ENCODE measurements at regions not wholly inside any gene's neighbourhood (a gene's known extent, or its start where the extent isn't known, plus 50 kb on each side); places are given as distances from the start of the nearest gene placed in this dataset.

- TF ChIP-seq KDM4B (IDR thresholded peaks at IDR 0.05; ENCODE audit: borderline replicate concordance in 2 of 2, low read depth in 1 of 2) (no peak), TAL1 (IDR thresholded peaks at IDR 0.05) (no peak), HOMEZ (CRISPR knock-in tag; IDR thresholded peaks at IDR 0.05) (no peak), POLR2H (tag; IDR thresholded peaks at IDR 0.05; ENCODE audit: low read depth) (peak; percentile 77), TAF7 (tag; IDR thresholded peaks at IDR 0.05) (no peak), ATF7 (IDR thresholded peaks at IDR 0.05) (no peak), THAP7 (CRISPR knock-in tag; IDR thresholded peaks at IDR 0.05) (no peak), E2F8 (IDR thresholded peaks at IDR 0.05; ENCODE audit: low read depth, partially characterized antibody) (no peak), TFAP4 (CRISPR knock-in tag; IDR thresholded peaks at IDR 0.05; ENCODE audit: borderline replicate concordance) (no peak), MTA3 (IDR thresholded peaks at IDR 0.05; ENCODE audit: borderline replicate concordance) (no peak), SRSF1 (IDR thresholded peaks at IDR 0.05; ENCODE audit: low read depth, low read length) (no peak), CEBPB (tag; IDR thresholded peaks at IDR 0.05) (no peak), ARID3B (CRISPR knock-in tag; IDR thresholded peaks at IDR 0.05; ENCODE audit: borderline replicate concordance) (no peak), TCFL5 (CRISPR knock-in tag; conservative IDR thresholded peaks at IDR 0.05) (no peak), FOXA1 (IDR thresholded peaks at IDR 0.05; ENCODE audit: borderline replicate concordance) (no peak), SMARCA4 (IDR thresholded peaks at IDR 0.05) (no peak), PURB (CRISPR knock-in tag; IDR thresholded peaks at IDR 0.05; ENCODE audit: low read depth) (no peak), SREBF1 (IDR thresholded peaks at IDR 0.05; ENCODE audit: borderline replicate concordance, low read depth, low read length) (no peak), CSDE1 (IDR thresholded peaks at IDR 0.05) (no peak), ZNF644 (tag; IDR thresholded peaks at IDR 0.05; ENCODE audit: low read depth) (0 out of 2 replicates have a peak, but pooled peaks have one; percentile 17), FOS (IDR thresholded peaks at IDR 0.05; ENCODE audit: extremely low read depth, insufficient read length) (no peak), ZNF3 (CRISPR knock-in tag; IDR thresholded peaks at IDR 0.05) (no peak), SMARCC2 (IDR thresholded peaks at IDR 0.05; ENCODE audit: low read depth) (no peak), KLF1 (tag; IDR thresholded peaks at IDR 0.05) (no peak)
Observed at GRCh38 chr6:68040312-68040778, 594.7 kb upstream of the ADGRB3 start (continued).

All from K562 (cell line).